ENCODE measurements at regions not wholly inside any gene's neighbourhood (a gene's known extent, or its start where the extent isn't known, plus 50 kb on each side); places are given as distances from the start of the nearest gene placed in this dataset.
A peak's percentile ranks its signal among the peaks of the same experiment; 100 is the strongest.

DNA sequence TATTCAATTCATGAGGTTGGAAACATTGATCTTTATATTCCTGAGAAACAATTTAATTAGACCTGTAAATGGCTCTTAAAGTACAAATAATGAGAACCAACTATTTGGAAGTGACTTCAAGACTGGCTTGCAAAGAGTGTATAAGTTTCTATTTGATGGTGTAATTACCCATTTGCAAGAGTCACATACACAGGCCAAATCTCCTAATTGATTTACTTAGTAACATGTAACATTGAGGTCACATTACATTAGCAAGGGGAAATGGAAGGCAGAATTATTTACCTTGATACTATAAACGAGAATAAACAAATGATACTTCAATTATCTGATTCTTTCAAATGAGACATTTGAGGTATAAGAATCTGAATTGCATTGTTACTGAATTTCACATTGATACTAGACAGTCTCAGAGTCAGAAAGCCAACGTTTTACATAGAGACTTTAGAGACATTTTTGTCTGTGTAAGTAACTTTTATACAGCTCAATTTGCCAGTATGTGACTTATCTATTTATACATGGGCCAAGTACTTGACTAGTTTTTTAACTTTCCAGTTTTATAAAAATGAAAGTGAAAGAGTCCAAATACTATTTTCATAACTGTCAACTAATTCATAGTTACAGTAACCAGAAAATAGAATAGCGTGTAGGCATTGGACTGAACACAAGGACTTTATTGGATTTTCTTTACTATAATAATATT is 95.6 kb upstream of the RFC3 start:
- Histone ChIP-seq H3K4me3 (no peak overlapping the region), H3K4me1 (peaks cover 19% of the 10 kb centered on the region; the same call in 2 of the 3 replicates), H3K9me3 (no peaks in the 10 kb centered on the region), H3K27ac (no peak overlapping the region), H3K4me2 (no peak overlapping the region)
- FAIRE-seq (no peak), DNase-seq (ENCODE audit: low read depth in 1 of 2, low spot score in 1 of 2) (no peak), ATAC-seq (no peak)
- TF ChIP-seq TFCP2L1 (CRISPR knock-in tag; IDR thresholded peaks at IDR 0.05) (no peak), MAFK (IDR thresholded peaks at IDR 0.05; ENCODE audit: partially characterized antibody) (no peak), HDAC2 (IDR thresholded peaks at IDR 0.05) (no peak)
- WGBS (ENCODE audit: missing lambda C conversion rate) = 66% methylated on average over 3 of the region's 3 CpGs
- CTCF ChIA-PET = interaction anchor here (0.8 to 2.8 kb wide), 2 partner anchors 15 to 179 kb away, joined by 3 to 23 read pairs; no protein-coding TSS in a partner anchor
- POLR2A ChIA-PET = no interaction called here

GRCh38 chr13:33723365-33723764 is 94.6 kb upstream of the RFC3 start:
- ChIA-PET CTCF (interaction anchor here (0.6 to 2.8 kb wide), 18 partner anchors 8 to 1441 kb away, joined by 3 to 26 read pairs (median 4); no protein-coding TSS in a partner anchor), POLR2A (no interaction called here)
- peak overlapping the region; percentile 26 to 30; a peak in 4 of 6 replicates for H3K27ac ChIP-seq
- no peak overlapping the region for H3K4me3 ChIP-seq
- ATAC-seq (no peak), DNase-seq (ENCODE audit: low read depth in 1 of 2, low spot score in 1 of 2) (no peak), FAIRE-seq (no peak)
- H3K4me1 ChIP-seq = peaks cover 22% of the 10 kb centered on the region; the same call in 2 of the 3 replicates
- no peaks in the 10 kb centered on the region for H3K9me3 ChIP-seq
- TF ChIP-seq RAD21 (conservative IDR thresholded peaks at IDR 0.05 in 1 of 2, IDR thresholded peaks at IDR 0.05 in 1 of 2) (no peak), KDM1A (IDR thresholded peaks at IDR 0.05; ENCODE audit: low read depth) (no peak), HOXB13 (CRISPR knock-in tag; IDR thresholded peaks at IDR 0.05; ENCODE audit: low read depth) (no peak)
- TF ChIP-seq, protein P1, sequence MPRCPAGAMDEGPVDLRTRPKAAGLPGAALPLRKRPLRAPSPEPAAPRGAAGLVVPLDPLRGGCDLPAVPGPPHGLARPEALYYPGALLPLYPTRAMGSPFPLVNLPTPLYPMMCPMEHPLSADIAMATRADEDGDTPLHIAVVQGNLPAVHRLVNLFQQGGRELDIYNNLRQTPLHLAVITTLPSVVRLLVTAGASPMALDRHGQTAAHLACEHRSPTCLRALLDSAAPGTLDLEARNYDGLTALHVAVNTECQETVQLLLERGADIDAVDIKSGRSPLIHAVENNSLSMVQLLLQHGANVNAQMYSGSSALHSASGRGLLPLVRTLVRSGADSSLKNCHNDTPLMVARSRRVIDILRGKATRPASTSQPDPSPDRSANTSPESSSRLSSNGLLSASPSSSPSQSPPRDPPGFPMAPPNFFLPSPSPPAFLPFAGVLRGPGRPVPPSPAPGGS (IDR thresholded peaks at IDR 0.05) = no peak
- 0 out of 3 replicates have a peak overlapping the region, but pooled peaks have one; percentile 10 for H3K4me2 ChIP-seq

- CTCF ChIA-PET = interaction anchor here (0.6 to 2.8 kb wide), 21 partner anchors 9 to 1441 kb away, joined by 3 to 26 read pairs (median 3); no protein-coding TSS in a partner anchor
- Histone ChIP-seq H3K9me3 (no peaks in the 10 kb centered on the region), H3K27ac (peak overlapping the region in 1 of 2 experiments; percentile 26; a peak in 2 of 6 replicates), H3K4me3 (no peak overlapping the region), H3K4me2 (0 out of 3 replicates have a peak overlapping the region, but pooled peaks have one; percentile 10), H3K4me1 (peaks cover 26% of the 10 kb centered on the region; the same call in 2 of the 3 replicates)
- TF ChIP-seq CTCF (IDR thresholded peaks at IDR 0.05) (peak; percentile 74), RAD21 (conservative IDR thresholded peaks at IDR 0.05 in 1 of 2, IDR thresholded peaks at IDR 0.05 in 1 of 2) (peak; percentile 91 to 95), SMC3 (IDR thresholded peaks at IDR 0.05) (peak; percentile 93), RNF2 (IDR thresholded peaks at IDR 0.05; ENCODE audit: borderline replicate concordance, low read depth) (no peak)
- FAIRE-seq (peak; percentile 51), ATAC-seq (peak; percentile 91 to 97), DNase-seq (ENCODE audit: low read depth in 1 of 2, low spot score in 1 of 2) (peak; percentile 30 to 82)
- POLR2A ChIA-PET = interaction anchor here (0.6 to 0.8 kb wide), 2 partner anchors 11 to 181 kb away, joined by 3 read pairs; no protein-coding TSS in a partner anchor
- WGBS (ENCODE audit: missing lambda C conversion rate) = 0% methylated on average over 4 of the region's 4 CpGs
These were observed 94.0 kb upstream of the RFC3 start for GRCh38 chr13:33723772-33724435.

- no peak overlapping the region for H3K4me3 ChIP-seq
- no peak overlapping the region for H3K27ac ChIP-seq
- ATAC-seq (no peak), DNase-seq (ENCODE audit: low read depth in 1 of 2, low spot score in 1 of 2) (no peak), FAIRE-seq (no peak)
- POLR2A ChIA-PET = no interaction called here
- H3K4me2 ChIP-seq = no peak overlapping the region
- CTCF ChIA-PET = interaction anchor here (1.3 to 2.8 kb wide), 4 partner anchors 84 to 182 kb away, joined by 3 to 26 read pairs (median 14); no protein-coding TSS in a partner anchor
- WGBS (ENCODE audit: missing lambda C conversion rate) = 79% methylated on average over 2 of the region's 2 CpGs
- no peak for TF ChIP-seq BHLHE40 (IDR thresholded peaks at IDR 0.05; ENCODE audit: low read depth, low read length)
- TF ChIP-seq KDM5A (IDR thresholded peaks at IDR 0.05) = no peak
- no peak for TF ChIP-seq KDM1A (IDR thresholded peaks at IDR 0.05; ENCODE audit: low read depth)
- H3K9me3 ChIP-seq = no peaks in the 10 kb centered on the region
- peaks cover 26% of the 10 kb centered on the region; the same call in 2 of the 3 replicates for H3K4me1 ChIP-seq
These were observed 92.6 kb upstream of the RFC3 start for GRCh38 chr13:33725340-33725739.
